Inferior parietal cortex (tissue), 1 donor: ENCODE measurements at regions not wholly inside any gene's neighbourhood (a gene's known extent, or its start where the extent isn't known, plus 50 kb on each side); places are given as distances from the start of the nearest gene placed in this dataset.
"Not testable (repeated sequence)": the region's sequence is repeated elsewhere in the genome, so short reads cannot be mapped to it uniquely, and the experiment has no call there.

Source experiments
- DNase-seq: peaks from one replicate; pipeline ENCODE4 v3.0.0-alpha.2; 2016; ENCODE audit errors: extremely low spot score

DNA sequence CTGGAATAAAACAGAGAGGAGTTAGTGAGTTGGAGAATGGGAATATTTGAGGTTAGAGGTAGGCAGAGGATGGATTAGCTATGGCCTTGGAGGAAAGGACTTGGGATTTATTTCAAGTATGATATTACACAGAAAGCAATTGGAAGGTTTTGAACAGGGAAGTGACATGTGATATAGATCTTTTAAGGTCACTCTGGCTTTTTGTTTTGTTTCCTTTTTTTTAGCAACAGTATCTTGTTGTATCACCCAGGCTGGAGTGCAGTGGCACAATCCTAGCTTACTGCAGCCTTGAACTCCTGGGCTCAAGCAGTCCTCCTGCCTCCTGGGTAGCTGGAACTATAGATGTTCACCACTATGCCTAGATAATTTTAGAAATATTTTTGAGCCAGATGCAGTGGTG is 190.3 kb downstream of the UTRN start:
- no peak for DNase-seq

GRCh38 chr6:144476286-144476685 is 191.2 kb downstream of the UTRN start:
- no peak for DNase-seq

DNA sequence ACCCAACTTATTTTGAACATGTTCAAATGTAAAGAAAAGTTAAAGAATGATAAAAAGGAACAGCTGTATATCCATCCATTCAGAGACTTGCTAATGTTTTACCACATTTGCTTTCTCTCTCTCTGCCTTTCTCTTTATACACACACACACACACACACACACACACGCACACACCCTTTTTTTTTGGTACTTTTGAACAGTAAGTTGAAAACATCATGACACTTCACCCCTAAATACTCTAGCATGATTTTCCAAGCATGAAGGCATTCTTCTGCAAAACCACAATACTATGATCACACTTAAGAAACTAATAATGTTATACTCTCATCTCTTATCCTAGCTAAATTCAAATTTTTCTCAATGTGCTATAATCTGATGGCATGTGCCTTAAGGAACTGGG is 192.3 kb downstream of the UTRN start:
- DNase-seq, result no peak

GRCh38 chr6:144477856-144478255 is 192.7 kb downstream of the UTRN start:
- DNase-seq, result no peak

- DNase-seq, result no peak
Observed at GRCh38 chr6:144478483-144478882, 193.3 kb downstream of the UTRN start.

- DNase-seq, result no peak
Observed at GRCh38 chr6:144479991-144480390, 194.9 kb downstream of the UTRN start.

- DNase-seq, result no peak
Observed at GRCh38 chr6:144480473-144480872, 195.3 kb downstream of the UTRN start.

DNA sequence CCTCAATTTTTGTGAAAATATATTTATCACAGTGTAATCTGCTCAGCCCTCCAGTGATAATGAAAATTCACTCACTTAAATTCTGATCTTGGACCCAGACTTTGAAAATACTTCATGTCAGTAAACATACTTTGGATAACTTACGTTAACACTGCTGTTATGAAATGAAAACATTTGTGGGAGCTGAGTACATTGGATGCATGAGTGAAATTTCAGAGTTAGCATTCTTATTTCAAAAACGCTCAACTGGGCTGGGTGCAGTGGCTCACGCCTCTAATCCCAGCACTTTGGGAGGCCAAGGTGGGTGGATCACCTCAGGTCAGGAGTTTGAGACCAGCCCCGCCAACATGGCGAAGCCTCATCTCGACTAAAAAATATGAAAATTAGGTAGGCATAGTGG is 196.4 kb downstream of the UTRN start:
- no peak for DNase-seq

GRCh38 chr6:144482142-144482541 is 197.0 kb downstream of the UTRN start:
- DNase-seq, result peak; percentile 72

DNA sequence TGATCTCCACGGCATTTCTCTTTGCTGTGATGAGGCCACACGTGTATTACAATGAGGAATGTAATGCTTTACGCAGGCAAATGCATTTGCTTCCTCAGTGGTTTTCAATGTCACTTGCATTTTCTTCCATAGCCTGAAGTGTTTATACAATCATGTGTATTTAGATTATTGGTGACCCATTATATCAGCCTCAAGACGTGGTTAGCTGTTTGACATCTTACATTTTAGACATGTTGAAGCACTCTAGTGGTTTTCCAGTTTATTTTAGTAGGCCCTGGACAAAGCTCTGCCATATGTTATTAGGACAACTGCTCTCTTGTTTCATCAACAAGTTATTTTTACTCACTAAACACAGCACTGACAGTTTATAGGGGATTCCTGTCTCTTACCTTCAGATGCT is 200.4 kb downstream of the UTRN start:
- no peak for DNase-seq

- DNase-seq, result no peak
Observed at GRCh38 chr6:144488590-144488989, 203.5 kb downstream of the UTRN start.

- DNase-seq, result no peak
Observed at GRCh38 chr6:144493035-144493910, 208.1 kb downstream of the UTRN start.

- DNase-seq, result not testable (repeated sequence)
Observed at GRCh38 chr6:144495076-144495475, 209.9 kb downstream of the UTRN start.

DNA sequence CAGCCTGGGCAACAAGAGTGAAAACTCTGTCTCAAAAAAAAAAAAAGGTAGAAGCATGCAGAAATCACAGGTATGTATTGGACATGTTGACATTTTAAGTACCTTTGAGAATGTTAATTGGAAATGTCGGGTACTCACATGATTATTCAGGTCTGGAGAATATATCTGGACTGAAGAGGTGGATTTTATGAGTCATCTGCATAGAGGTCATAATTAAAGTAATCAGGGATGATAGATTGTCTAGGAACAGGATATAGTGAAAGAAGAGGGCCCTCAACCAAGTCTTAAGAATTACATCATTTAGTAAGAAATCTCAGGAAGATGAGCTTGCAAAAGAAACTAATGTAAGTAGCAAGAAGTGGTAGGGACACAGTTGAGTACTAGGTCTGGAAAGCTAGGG is 212.5 kb downstream of the UTRN start:
- DNase-seq, result no peak

DNA sequence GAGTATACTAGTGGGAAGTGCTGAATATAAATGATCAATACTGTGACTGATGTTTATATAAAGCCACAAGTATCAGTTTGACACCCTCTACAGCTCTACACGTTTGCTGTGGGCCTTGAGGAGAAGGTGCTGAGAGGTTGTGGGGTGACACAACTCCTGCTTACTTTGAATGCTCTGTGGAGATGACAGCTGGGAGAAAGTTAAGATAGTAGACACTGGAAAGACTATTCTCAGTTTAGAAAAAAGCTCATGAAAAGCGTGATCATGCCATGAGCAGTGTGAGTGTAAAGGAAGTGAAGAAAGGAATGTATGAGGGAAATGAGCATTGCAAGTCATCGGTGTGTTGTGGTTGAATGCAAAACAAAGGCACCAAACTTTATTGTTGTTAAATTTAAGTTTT is 215.8 kb downstream of the UTRN start:
- no peak for DNase-seq

GRCh38 chr6:144505214-144505613 is 220.1 kb downstream of the UTRN start:
- not testable (repeated sequence) for DNase-seq

DNA sequence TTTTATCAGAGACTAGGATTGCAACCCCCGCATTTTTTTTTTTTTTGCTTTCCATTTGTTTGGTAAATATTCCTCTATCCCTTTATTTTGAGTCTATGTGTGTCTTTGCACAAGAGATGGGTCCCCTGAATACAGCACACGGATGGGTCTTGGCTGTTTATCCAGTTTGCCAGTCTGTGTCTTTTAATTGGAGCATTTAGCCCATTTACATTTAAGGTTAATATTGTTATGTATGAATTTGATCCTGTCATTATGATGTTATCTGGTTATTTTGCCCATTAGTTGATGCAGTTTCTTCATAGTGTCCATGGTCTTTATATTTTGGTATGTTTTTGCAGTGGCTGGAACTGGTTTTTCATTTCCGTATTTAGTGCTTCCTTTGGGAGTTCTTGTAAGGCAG is 220.9 kb downstream of the UTRN start:
- DNase-seq, result not testable (repeated sequence)

DNA sequence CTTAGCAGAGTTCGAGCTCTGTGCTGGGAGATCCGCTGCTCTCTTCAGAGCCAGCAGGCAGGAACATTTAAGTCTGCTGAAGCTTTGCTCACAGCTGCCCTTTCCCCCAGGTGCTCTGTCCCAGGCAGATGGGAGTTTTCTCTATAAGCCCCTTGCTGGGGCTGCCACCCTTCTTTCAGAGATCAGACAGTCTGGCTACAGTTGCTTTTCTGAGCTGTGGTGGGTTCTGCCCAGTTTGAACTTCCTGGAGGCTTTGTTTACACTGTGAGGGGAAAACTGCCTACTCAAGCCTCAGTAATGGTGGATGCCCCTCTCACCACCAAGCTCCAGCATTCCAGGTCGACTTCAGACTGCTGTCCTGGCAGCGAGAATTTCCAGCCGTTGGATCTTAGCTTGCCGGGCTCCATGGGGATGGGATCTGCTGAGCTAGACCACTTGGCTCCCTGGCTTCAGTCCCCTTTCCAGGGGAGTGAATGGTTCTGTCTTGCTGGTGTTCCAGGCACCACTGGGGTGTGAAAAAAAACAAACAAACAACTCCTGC is 222.7 kb downstream of the UTRN start:
- not testable (repeated sequence) for DNase-seq

- DNase-seq, result no peak
Observed at GRCh38 chr6:144510859-144511258, 225.7 kb downstream of the UTRN start.

GRCh38 chr6:144515761-144516160 is 230.6 kb downstream of the UTRN start:
- no peak for DNase-seq

GRCh38 chr6:144519426-144519825 is 234.3 kb downstream of the UTRN start:
- DNase-seq, result no peak

- DNase-seq, result no peak
Observed at GRCh38 chr6:144528743-144529425, 243.7 kb downstream of the UTRN start.

- no peak for DNase-seq
Observed at GRCh38 chr6:144530118-144530517, 245.0 kb downstream of the UTRN start.
